ENCODE measurements at regions not wholly inside any gene's neighbourhood (a gene's known extent, or its start where the extent isn't known, plus 50 kb on each side); places are given as distances from the start of the nearest gene placed in this dataset.
"Not testable (repeated sequence)": the region's sequence is repeated elsewhere in the genome, so short reads cannot be mapped to it uniquely, and the experiment has no call there.

DNA sequence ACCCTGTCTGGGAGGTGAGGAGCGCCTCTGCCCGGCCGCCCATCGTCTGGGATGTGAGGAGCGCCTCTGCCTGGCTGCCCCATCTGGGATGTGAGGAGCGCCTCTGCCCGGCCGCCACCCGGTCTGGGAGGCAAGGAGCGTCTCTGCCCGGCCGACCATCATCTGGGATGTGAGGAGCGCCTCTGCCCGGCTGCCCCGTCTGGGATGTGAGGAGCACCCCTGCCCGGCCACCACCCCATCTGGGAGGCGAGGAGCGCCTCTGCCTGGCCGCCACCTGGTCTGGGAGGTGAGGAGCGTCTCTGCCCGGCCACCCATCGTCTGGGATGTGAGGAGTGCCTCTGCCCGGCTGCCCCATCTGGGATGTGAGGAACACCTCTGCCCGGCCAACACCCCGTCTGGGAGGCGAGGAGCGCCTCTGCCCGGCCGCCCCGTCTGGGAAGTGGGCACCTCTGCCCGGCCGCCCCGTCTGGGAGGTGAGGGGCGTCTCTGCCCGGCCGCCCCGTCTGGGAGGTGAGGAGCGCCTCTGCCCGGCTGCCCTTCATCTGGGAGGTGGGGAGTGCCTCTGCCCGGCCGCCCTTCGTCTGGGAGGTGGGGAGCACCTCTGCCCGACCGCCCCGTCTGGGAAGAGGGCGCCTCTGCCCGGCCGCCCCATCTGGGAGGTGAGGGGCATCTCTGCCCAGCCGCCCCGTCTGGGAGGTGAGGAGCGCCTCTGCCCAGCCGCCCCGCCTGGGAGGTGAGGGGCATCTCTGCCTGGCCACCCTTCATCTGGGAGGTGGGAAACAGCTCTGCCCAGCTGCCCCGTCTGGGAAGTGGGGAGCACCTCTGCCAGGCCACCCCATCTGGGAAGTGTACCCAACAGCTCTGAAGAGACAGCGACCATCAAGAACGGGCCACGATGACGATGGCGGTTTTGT, 399.7 kb downstream of the CAAP1 start:
- not testable (repeated sequence) for DNase-seq (ENCODE audit: low read depth)

GRCh38 chr9:26491922-26492607, 400.5 kb downstream of the CAAP1 start:
- not testable (repeated sequence) for DNase-seq (ENCODE audit: low read depth)

DNA sequence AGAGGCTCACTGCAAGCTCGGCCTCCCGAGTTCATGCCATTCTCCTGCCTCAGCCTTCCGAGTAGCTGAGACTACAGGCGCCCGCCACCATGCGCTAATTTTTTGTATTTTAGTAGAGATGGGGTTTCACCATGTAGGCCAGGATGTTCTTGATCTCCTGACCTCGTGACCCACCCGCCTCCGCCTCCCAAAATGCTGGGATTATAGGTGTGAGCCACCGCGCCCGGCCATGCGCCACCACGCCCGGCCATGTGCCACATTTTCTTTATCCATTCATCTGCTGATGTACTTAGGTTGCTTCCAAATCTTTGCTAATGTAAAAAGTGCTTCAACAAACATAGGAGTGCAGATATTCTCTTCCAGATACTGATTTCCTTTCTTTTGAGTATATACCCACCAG, 408.6 kb downstream of the CAAP1 start:
- DNase-seq (ENCODE audit: low read depth), result no peak

GRCh38 chr9:26477963-26478362, 414.6 kb downstream of the CAAP1 start:
- no peak for DNase-seq (ENCODE audit: low read depth)

- no peak for DNase-seq (ENCODE audit: low read depth)
Measured at GRCh38 chr9:26471261-26471660, 421.3 kb downstream of the CAAP1 start.

DNA sequence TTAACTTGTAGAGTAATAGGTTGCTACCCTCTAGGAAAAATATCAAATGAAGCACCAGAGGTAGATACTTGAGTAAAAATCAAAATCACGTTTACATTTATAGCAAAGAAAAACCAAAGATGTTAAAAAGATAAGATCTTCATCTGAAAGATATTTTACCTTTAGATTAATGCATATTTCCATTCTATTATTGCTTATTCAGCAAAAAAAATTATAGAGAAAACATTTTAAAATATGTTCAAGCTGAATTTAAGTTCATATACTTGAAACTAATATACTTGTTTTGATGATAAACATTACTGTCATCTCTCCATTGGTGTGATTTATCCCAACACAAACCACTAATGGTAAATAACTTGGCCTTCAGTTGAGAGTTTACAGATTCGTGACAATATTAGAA, 422.3 kb downstream of the CAAP1 start:
- no peak for DNase-seq (ENCODE audit: low read depth)

- DNase-seq (ENCODE audit: low read depth), result no peak
Measured at GRCh38 chr9:26463837-26464236, 428.8 kb downstream of the CAAP1 start.

DNA sequence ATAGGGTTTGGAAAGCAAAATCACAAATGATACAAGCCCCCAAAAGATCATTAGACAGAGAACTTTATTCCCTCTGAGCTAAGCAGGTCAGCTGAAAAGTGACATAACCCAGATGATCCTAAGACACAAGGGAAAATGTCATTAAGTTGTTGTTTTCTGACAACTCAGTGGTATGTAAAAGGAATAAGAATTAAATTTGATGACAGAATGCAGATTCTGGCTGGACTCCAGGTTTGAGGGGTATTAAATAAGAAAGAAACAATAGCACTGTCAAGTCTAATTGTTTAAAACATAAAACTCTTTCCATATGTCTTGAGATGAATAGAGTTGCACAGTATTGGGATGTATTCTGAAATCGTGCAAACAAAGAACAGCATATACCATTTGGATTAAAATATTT, 429.9 kb downstream of the CAAP1 start:
- no peak for DNase-seq (ENCODE audit: low read depth)

DNA sequence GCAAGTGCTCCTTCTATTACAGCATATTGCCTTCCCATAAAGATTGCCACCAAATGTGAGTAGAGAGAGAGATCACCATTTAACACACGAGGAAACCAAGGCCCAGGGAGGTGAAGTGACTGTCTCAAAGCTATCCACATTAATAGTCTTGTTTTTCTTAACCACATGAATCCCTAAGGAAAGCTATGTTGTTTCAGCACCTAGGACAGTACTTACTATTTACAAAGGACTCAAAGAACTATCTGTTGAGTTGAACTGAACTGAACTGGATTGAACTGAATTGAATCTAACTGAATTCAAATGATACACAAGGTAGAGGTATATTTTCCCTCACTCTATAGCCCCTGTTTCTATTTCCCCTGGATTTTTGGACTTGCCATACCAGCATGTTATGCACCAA, 430.4 kb downstream of the CAAP1 start:
- no peak for DNase-seq (ENCODE audit: low read depth)

DNA sequence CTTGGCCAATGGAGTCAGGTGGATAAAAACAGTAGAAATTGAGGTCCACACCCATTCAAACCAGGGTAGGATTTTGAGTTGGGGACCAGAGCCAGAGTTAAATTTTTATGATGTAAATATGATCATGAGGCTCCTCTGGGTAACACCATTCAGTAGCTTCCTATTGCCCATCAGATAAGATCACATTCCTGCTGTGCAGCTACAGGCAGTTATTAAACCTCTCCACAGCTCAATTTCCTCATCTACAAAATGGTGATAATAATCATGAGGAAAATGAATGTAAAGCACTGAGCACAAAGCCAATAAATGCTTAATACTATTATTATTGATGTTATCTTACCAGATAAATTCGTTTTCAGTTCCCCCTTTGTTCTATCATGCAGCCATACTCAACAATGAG, 432.0 kb downstream of the CAAP1 start:
- DNase-seq (ENCODE audit: low read depth), result no peak

DNA sequence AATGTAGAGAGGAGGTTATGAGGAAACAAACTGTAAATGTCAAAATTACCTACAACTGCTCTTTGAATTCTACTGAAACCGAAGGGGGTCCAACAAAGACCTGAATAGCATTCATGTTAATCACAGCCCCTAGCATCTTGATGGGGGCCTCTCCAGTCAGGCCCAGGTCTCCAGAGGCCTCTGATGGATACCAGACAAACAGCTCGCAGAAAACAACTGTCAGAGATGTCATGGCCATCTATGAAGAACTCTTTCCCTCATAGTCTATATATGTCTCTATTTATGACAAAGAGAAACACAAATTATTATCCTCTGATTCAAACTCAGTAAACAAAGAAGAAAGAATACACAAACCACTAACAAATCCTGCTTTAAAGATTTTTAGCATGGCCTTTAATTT, 432.6 kb downstream of the CAAP1 start:
- no peak for DNase-seq (ENCODE audit: low read depth)

- DNase-seq (ENCODE audit: low read depth), result no peak
Measured at GRCh38 chr9:26458054-26458453, 434.5 kb downstream of the CAAP1 start.

GRCh38 chr9:26457151-26457550, 435.5 kb downstream of the CAAP1 start:
- DNase-seq (ENCODE audit: low read depth), result no peak

- DNase-seq (ENCODE audit: low read depth), result no peak
Measured at GRCh38 chr9:26439061-26439624, 453.5 kb downstream of the CAAP1 start.

- DNase-seq (ENCODE audit: low read depth), result no peak
Measured at GRCh38 chr9:26437056-26437711, 455.4 kb downstream of the CAAP1 start.

DNA sequence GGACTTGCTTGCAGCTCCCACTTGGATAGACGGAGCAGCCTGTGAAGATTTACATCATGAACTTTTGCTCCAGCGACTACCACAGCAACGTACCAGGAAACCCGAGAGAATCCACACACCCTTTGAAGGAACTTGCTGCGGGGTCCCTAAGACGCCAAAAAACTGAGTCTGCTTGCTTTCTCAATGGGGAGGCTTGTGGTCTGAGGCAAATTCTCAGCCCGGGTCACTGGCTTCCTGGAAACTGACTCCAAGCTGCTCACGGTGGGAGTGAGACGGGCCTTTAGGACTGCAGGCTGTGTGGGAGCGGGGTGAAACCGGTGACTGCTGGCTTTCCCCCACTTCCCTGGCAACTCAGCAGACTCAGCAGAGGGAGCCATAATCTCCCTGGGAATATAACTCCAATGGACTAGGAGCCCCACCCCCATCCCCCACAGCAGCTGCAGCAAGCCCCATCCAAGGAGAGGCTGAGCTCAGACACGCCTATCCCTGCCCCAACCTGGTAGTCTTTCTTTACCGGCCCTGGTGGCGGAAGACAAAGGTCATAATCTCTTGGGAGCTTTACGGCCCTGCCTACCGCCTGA, 466.0 kb downstream of the CAAP1 start:
- DNase-seq (ENCODE audit: low read depth), result no peak

DNA sequence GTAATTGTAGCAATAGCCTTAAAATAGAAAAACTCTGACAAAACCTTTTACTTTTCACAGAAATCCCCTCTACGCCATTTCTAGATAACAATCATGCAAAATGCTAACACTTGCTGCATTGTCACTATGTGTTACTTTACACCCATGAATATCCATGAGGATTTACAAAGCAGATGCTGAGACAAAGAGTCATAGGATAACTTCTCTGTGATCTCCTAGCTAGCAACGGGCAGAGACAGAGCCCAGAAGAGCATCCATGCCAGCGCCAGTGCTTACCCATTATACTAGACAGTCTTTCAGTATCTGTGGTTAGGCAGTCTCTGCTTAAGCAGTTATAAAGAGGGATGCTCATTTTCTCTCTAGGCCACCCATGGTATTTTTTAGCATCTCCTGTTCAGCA, 474.1 kb downstream of the CAAP1 start:
- no peak for DNase-seq (ENCODE audit: low read depth)

GRCh38 chr9:26415528-26415927, 477.1 kb downstream of the CAAP1 start:
- DNase-seq (ENCODE audit: low read depth), result no peak

DNA sequence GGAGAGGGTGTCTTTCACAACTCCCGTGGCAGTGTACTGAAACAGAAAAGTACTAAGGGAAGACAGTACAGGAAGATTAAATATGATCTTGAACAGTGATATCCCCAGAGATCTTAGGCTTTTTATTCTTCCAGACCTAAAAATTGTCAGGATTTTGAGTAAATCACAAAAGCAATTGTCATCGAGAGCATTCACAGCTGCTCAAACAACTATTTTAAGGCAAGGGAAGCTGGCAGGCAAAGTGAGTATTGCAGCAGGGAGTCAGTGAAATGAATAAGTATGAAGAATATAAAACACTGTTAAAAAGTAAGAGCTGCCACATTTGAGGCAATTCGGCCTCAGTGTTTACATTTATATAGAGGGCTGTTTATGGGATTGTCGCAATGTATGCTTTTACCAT, 479.0 kb downstream of the CAAP1 start:
- DNase-seq (ENCODE audit: low read depth), result no peak

- no peak for DNase-seq (ENCODE audit: low read depth)
Measured at GRCh38 chr9:26412446-26412845, 480.2 kb downstream of the CAAP1 start.

DNA sequence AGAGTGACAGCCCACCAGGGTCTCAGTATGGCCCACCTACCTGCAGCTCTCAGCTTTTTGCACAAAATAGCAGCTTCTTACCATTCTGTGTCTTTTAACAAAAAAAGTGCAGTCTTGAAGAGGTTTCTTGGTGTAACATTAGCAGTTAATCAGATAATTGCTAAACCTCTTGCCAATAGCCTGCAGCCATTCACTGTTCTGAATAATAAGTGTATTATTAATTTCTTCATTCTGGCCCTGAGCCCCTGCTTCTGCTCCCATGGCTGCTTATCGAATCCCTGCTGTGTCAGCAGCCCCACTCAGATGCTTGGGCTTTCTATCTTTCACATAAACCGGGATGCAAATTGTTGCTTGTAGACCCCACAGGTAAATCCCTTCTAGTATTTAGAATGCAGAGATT, 485.9 kb downstream of the CAAP1 start:
- DNase-seq (ENCODE audit: low read depth), result no peak

- DNase-seq (ENCODE audit: low read depth), result no peak
Measured at GRCh38 chr9:26399556-26399955, 493.0 kb downstream of the CAAP1 start.

Measured in GM04504 (cell line).